Activated T-cell treated with anti-CD3 and anti-CD28 coated beads, Interleukin-2, amount 50 U/mL, for 72 hours (primary cell): ENCODE measurements at regions not wholly inside any gene's neighbourhood (a gene's known extent, or its start where the extent isn't known, plus 50 kb on each side); places are given as distances from the start of the nearest gene placed in this dataset.

Source experiments
- ATAC-seq, 2 donors: fragments of 150-1000 bp; cut with Tn5 transposase; replicated peaks in 1 of 2; 2 replicates each; pipeline ENCODE4 v1.10.0; 2021; ENCODE audit warnings: moderate library complexity in 2 of 2, mild to moderate bottlenecking in 1 of 2
- DNase-seq, 2 donors: peaks; one replicate each; pipeline ENCODE4 v3.0.0; 2021 to 2022; ENCODE audit warnings: mixed read lengths in 1 of 2
- H3K27ac Mint-ChIP-seq: one replicate; pipeline ENCODE4 v1.8.0; 2022; ENCODE audit warnings: mild to moderate bottlenecking, moderate library complexity, mixed read lengths
- H3K27me3 Mint-ChIP-seq: one replicate; pipeline ENCODE4 v1.8.0; 2022; ENCODE audit warnings: low read depth, mixed read lengths
- H3K36me3 Mint-ChIP-seq, 2 donors: one replicate each; pipeline ENCODE4 v1.8.0; 2022; ENCODE audit warnings: mixed read lengths in 2 of 2, mild to moderate bottlenecking in 1 of 2; ENCODE audit not compliant: insufficient read depth in 2 of 2
- H3K4me1 Mint-ChIP-seq: one replicate; pipeline ENCODE4 v1.8.0; 2022; ENCODE audit warnings: low read depth, mixed read lengths
- H3K4me3 Mint-ChIP-seq, 2 donors: one replicate each; pipeline ENCODE4 v1.8.0; 2022; ENCODE audit warnings: mild to moderate bottlenecking in 2 of 2, mixed read lengths in 2 of 2, moderate library complexity in 2 of 2
- H3K9me3 Mint-ChIP-seq, 2 donors: one replicate each; pipeline ENCODE4 v1.8.0; 2022; ENCODE audit warnings: mixed read lengths in 2 of 2

GRCh38 chr4:123343400-123344041, 53.1 kb upstream of the SPRY1 start:
- ATAC-seq (no peak), DNase-seq (no peak)
- peak overlapping the region; percentile 10 for H3K27ac Mint-ChIP-seq
- H3K36me3 Mint-ChIP-seq = no peaks in the 10 kb centered on the region
- peaks cover 19% of the 10 kb centered on the region for H3K27me3 Mint-ChIP-seq
- H3K9me3 Mint-ChIP-seq = no peaks in the 10 kb centered on the region
- no peak overlapping the region for H3K4me3 Mint-ChIP-seq
- H3K4me1 Mint-ChIP-seq = peaks cover 5% of the 10 kb centered on the region

- ATAC-seq (no peak), DNase-seq (no peak)
- H3K9me3 Mint-ChIP-seq = no peaks in the 10 kb centered on the region
- no peaks in the 10 kb centered on the region for H3K36me3 Mint-ChIP-seq
- H3K27ac Mint-ChIP-seq = no peak overlapping the region
- peaks cover 2% of the 10 kb centered on the region for H3K4me1 Mint-ChIP-seq
- no peak overlapping the region for H3K4me3 Mint-ChIP-seq
- peaks cover 24% of the 10 kb centered on the region for H3K27me3 Mint-ChIP-seq
Measured at GRCh38 chr4:123345137-123345934, 51.3 kb upstream of the SPRY1 start.

GRCh38 chr4:123345935-123346300, 50.7 kb upstream of the SPRY1 start:
- Mint-ChIP-seq H3K9me3 (no peaks in the 10 kb centered on the region), H3K36me3 (no peaks in the 10 kb centered on the region), H3K27ac (no peak overlapping the region), H3K4me1 (no peaks in the 10 kb centered on the region), H3K4me3 (no peak overlapping the region), H3K27me3 (peaks cover 24% of the 10 kb centered on the region)
- no peak for ATAC-seq
- DNase-seq = no peak

DNA sequence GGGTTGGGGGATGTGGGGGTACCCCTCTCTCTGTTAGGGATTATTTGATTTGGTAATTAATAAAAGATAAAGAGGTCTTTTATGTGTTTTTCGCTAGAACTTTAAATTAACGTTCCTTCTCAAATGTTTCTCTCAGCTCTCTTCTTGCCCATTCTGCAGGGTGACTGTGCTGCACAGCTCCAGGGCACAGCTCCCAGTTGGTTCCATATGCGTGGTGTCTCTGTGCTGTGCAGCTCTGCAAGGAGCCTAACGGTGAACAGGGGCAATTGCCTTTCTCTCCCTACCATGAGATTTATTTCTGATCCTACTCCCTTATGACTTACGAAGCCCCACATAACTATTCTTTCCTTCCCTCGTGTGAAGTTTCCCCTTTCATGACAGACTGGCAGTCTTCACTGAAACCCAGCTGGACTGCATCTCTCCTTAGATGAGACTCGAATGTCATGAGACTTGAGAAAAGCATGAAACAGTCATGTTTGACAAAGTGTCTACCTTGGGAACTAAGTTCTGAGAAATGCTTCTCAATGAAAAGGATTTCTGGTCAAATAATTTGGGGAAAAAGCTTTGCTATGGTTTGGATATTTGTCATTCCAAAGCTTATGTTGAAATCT, 50.2 kb upstream of the SPRY1 start:
- no peaks in the 10 kb centered on the region for H3K4me1 Mint-ChIP-seq
- H3K27ac Mint-ChIP-seq = no peak overlapping the region
- no peak for ATAC-seq
- no peaks in the 10 kb centered on the region for H3K36me3 Mint-ChIP-seq
- peaks cover 24% of the 10 kb centered on the region for H3K27me3 Mint-ChIP-seq
- DNase-seq = no peak
- no peaks in the 10 kb centered on the region for H3K9me3 Mint-ChIP-seq
- no peak overlapping the region for H3K4me3 Mint-ChIP-seq
